H7 (cell line): ENCODE measurements at regions not wholly inside any gene's neighbourhood (a gene's known extent, or its start where the extent isn't known, plus 50 kb on each side); places are given as distances from the start of the nearest gene placed in this dataset.
"Not testable (repeated sequence)": the region's sequence is repeated elsewhere in the genome, so short reads cannot be mapped to it uniquely, and the experiment has no call there.

Source experiments
- DNase-seq: peaks from one replicate; pipeline ENCODE4 v3.0.0; 2012
- H3K27me3 ChIP-seq: 2 replicates; pipeline ENCODE4 v1.6.0; 2011; ENCODE audit warnings: mild to moderate bottlenecking, low read length; ENCODE audit not compliant: control insufficient read depth, insufficient read depth
- H3K36me3 ChIP-seq: replicated peaks from 2 replicates; pipeline ENCODE4 v1.5.1; 2011; ENCODE audit warnings: low read length; ENCODE audit not compliant: control insufficient read depth, insufficient read depth
- H3K4me3 ChIP-seq: 2 replicates; pipeline ENCODE4 v1.5.1; 2011; ENCODE audit warnings: low read depth, mild to moderate bottlenecking, control low read depth, low read length, moderate library complexity; ENCODE audit not compliant: insufficient read depth

GRCh38 chr16:33980736-33981135 lies 521.3 kb downstream of the TP53TG3F start:
- H3K27me3 ChIP-seq, DNase-seq, H3K36me3 ChIP-seq, H3K4me3 ChIP-seq: not testable (repeated sequence)

DNA sequence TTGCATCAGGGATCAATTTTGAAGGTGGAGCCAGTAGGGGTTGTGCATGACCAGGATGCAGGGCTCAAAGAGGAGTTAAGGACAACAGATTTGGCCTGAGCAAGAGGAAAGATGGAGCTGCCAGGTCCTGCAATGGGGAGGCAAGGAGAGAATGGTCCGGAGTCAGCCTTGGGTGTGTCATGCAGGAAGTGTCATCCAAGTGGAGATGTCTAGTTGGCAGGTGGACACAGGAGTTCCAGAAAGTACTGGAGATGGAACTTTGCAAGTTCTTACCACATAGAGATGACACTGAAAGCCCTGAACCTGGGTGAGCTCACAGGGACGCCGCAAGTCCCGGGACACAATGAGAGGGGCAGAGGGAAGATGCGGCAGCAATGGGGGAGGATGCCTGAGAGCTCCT lies 525.0 kb downstream of the TP53TG3F start:
- H3K36me3 ChIP-seq, H3K27me3 ChIP-seq, H3K4me3 ChIP-seq, DNase-seq: not testable (repeated sequence)

DNA sequence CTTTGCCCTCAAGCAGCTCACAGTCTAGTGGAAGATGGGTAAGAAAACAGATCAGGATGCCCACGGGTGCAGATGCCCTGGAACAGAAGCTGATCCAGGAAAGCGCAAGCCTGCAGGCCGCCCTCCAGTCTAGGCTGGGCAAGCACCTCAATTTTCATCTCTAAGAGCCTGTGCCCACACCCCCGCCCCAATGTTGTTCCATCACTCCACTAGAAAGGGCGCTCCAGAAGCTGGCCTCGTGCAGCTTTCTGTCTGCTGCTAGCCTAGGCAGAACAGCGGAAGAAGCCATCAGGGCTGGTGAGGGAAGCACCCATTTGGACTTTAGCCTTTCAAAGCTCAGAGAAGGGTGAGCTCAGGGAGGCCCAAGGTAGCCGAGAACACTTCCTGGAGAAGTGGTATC lies 527.1 kb downstream of the TP53TG3F start:
- not testable (repeated sequence) for H3K27me3 ChIP-seq, DNase-seq, H3K36me3 ChIP-seq, H3K4me3 ChIP-seq

GRCh38 chr16:33987348-33987963 lies 528.0 kb downstream of the TP53TG3F start:
- not testable (repeated sequence) for H3K27me3 ChIP-seq, DNase-seq, H3K36me3 ChIP-seq, H3K4me3 ChIP-seq

- not testable (repeated sequence) for H3K36me3 ChIP-seq, DNase-seq, H3K27me3 ChIP-seq
Observed at GRCh38 chr16:33988012-33988411, 528.6 kb downstream of the TP53TG3F start.

DNA sequence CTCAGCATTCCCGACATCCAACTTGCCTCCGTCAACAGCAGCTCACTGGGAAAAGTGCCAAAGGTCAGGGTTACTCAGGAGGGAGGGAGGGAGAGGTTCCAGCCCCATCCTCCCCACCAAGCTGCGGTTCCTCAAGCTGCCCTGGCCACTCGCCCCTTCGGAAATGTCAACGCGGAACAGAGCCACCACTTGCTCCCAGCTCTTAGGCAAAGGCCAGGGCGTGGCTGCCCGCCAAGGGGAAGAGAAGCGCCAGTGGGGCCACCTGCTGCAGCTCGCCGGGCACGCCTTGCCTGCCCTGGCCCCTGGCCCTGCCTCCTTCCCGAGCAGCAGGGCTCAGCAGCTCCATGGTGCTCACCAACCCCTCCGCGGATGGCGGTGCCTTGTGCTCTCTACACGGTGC lies 531.1 kb downstream of the TP53TG3F start:
- H3K27me3 ChIP-seq, H3K36me3 ChIP-seq, H3K4me3 ChIP-seq, DNase-seq: not testable (repeated sequence)

More at GRCh38 chr16:33988012-33988411, 528.6 kb downstream of the TP53TG3F start:
- H3K4me3 ChIP-seq = not testable (repeated sequence)

GRCh38 chr16:33992513-33993177 lies 533.2 kb downstream of the TP53TG3F start:
- H3K4me3 ChIP-seq, H3K36me3 ChIP-seq, H3K27me3 ChIP-seq: not testable (repeated sequence)
- DNase-seq = peak; percentile 2

- not testable (repeated sequence) for H3K36me3 ChIP-seq, H3K4me3 ChIP-seq, DNase-seq, H3K27me3 ChIP-seq
Observed at GRCh38 chr16:33994207-33994606, 534.8 kb downstream of the TP53TG3F start.

DNA sequence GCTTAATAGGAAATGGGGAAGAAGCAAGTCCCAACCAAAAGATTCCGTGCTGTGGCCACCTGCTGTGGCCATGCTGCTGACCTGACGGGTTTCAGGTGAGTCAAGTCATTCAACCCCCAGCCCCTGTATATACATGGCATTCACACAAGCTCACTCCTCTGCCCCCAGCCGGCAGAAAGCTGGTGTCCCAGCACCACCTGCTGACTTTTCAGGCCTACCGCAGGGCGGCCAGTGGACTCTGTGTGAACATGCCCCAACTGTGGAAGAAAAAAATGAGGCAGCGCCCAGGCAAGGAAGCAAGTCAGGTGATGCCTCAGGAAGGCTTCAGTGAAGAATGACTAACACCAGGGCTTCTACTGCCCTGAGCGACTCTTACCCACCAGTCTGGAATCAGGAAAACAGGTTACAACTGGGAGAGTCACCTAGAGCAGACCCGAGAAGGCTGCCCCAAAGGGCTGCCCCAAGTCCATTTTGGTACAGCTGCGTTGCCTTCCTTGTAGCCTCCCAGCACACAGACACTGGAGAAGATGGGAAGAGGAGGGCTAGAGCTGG lies 536.5 kb downstream of the TP53TG3F start:
- not testable (repeated sequence) for H3K36me3 ChIP-seq, H3K27me3 ChIP-seq, H3K4me3 ChIP-seq
- DNase-seq = peak; percentile 3

- not testable (repeated sequence) for H3K27me3 ChIP-seq, H3K36me3 ChIP-seq, DNase-seq
Observed at GRCh38 chr16:34001184-34001583, 541.8 kb downstream of the TP53TG3F start.

GRCh38 chr16:34001961-34002360 lies 542.5 kb downstream of the TP53TG3F start:
- not testable (repeated sequence) for DNase-seq, H3K36me3 ChIP-seq, H3K27me3 ChIP-seq, H3K4me3 ChIP-seq

More at GRCh38 chr16:34001184-34001583, 541.8 kb downstream of the TP53TG3F start:
- not testable (repeated sequence) for H3K4me3 ChIP-seq

- H3K36me3 ChIP-seq, H3K4me3 ChIP-seq, H3K27me3 ChIP-seq: not testable (repeated sequence)
- peak; percentile 2 for DNase-seq
Observed at GRCh38 chr16:34014841-34015820, 555.7 kb downstream of the TP53TG3F start.

DNA sequence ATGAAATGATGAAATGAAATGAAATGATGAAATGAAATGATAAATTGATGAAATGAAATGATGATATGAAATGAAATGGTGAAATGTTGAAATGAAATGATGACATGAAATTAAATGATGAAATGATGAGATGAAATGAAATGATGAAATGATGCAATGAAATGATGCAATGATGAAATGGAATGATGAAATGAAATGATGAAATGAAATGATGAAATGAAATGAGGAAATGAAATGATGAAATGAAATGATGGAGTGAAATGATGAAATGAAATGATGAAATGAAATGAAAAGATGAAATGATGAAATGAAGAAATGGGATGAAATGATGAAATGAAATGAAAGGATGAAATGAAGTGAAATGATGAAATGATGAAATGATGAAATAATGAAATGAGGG lies 558.9 kb downstream of the TP53TG3F start:
- H3K4me3 ChIP-seq, H3K36me3 ChIP-seq, DNase-seq, H3K27me3 ChIP-seq: not testable (repeated sequence)

- no peak overlapping the region for H3K4me3 ChIP-seq
- peak; percentile 3 for DNase-seq
- no peaks in the 10 kb centered on the region for H3K27me3 ChIP-seq
- no peaks in the 10 kb centered on the region for H3K36me3 ChIP-seq
Observed at GRCh38 chr16:34050787-34051320, 591.4 kb downstream of the TP53TG3F start.
